Testis (tissue), 2 donors: ENCODE measurements at regions not wholly inside any gene's neighbourhood (a gene's known extent, or its start where the extent isn't known, plus 50 kb on each side); places are given as distances from the start of the nearest gene placed in this dataset.

Experiments
- DNase-seq: peaks from one replicate; pipeline ENCODE4 v3.0.0-alpha.2; 2019
- H3K27ac ChIP-seq, 2 donors: fragments of 200-600 bp; sonication (generic); one replicate each; pipeline ENCODE4 v1.5.1; 2019
- H3K27me3 ChIP-seq: fragments of 200-600 bp; sonication (generic); one replicate; pipeline ENCODE4 v1.5.1; 2019
- H3K36me3 ChIP-seq: fragments of 200-600 bp; sonication (generic); one replicate; pipeline ENCODE4 v1.5.1; 2017; ENCODE audit warnings: low read depth; ENCODE audit errors: missing control alignments
- H3K4me1 ChIP-seq: fragments of 200-600 bp; sonication (generic); one replicate; pipeline ENCODE4 v1.5.1; 2019
- H3K4me3 ChIP-seq, 2 donors: fragments of 200-600 bp; sonication (generic); one replicate each; pipeline ENCODE4 v1.5.1; 2017 to 2019
- H3K9me3 ChIP-seq: fragments of 200-600 bp; sonication (generic); one replicate; pipeline ENCODE4 v1.5.1; 2017
- POLR2A ChIP-seq: fragments of 450-650 bp; IDR thresholded peaks from one replicate; pipeline ENCODE4 v1.6.1; 2017; ENCODE audit warnings: antibody characterized with exemption, mild to moderate bottlenecking, moderate library complexity
- WGBS, 2 donors: methylation state at CpG; one replicate each; pipeline ENCODE4 v1.1.5; 2018; 5-methylcytosine and 5-hydroxymethylcytosine counted together
- intact Hi-C: fragments of 100-400 bp; cut with DNase I; formaldehyde crosslinking; loops from one replicate; pipeline ENCODE4 v1.15.1; 2023; ENCODE audit warnings: low total_unique reads
- TF ChIP-seq, protein P1 (sequence below), 3 experiments: fragments of 450-650 bp in 2 of 3; fragments of 200-600 bp in 1 of 3; sonication (generic) in 1 of 3; IDR thresholded peaks; one replicate each; pipeline ENCODE4 v1.5.1; 2016 to 2019; ENCODE audit warnings: antibody characterized with exemption in 3 of 3, mild to moderate bottlenecking in 2 of 3, moderate library complexity in 1 of 3

DNA sequence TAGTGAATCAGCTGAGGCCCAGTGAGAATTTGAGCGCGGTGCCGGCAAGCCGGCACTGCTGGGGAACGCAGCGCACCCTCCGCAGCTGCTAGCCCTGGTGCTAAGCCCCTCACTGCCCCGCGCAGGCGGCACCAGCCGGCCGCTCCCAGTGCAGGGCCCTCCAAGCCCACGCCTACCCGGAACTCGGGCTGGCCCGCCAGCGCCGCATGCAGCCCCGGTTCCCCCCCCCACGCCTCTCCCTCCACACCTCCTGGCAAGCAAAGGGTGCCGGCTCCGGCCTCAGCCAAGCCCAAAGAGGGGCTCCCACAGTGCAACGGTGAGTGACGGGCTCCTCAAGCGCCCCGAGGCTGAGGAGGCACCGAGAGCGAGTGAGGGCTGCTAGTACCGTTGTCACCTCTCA is 54.5 kb upstream of the VASH1 start:
- intact Hi-C loops, result no loop called here
- peak overlapping the region; percentile 32 to 54 for H3K4me3 ChIP-seq
- no peaks in the 10 kb centered on the region for H3K9me3 ChIP-seq
- no peaks in the 10 kb centered on the region for H3K27me3 ChIP-seq
- TF ChIP-seq, protein P1, sequence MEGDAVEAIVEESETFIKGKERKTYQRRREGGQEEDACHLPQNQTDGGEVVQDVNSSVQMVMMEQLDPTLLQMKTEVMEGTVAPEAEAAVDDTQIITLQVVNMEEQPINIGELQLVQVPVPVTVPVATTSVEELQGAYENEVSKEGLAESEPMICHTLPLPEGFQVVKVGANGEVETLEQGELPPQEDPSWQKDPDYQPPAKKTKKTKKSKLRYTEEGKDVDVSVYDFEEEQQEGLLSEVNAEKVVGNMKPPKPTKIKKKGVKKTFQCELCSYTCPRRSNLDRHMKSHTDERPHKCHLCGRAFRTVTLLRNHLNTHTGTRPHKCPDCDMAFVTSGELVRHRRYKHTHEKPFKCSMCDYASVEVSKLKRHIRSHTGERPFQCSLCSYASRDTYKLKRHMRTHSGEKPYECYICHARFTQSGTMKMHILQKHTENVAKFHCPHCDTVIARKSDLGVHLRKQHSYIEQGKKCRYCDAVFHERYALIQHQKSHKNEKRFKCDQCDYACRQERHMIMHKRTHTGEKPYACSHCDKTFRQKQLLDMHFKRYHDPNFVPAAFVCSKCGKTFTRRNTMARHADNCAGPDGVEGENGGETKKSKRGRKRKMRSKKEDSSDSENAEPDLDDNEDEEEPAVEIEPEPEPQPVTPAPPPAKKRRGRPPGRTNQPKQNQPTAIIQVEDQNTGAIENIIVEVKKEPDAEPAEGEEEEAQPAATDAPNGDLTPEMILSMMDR (IDR thresholded peaks at IDR 0.05), result no peak
- no peak for TF ChIP-seq POLR2A
- DNase-seq, result no peak
- H3K27ac ChIP-seq, result no peak overlapping the region
- no peaks in the 10 kb centered on the region for H3K36me3 ChIP-seq
- 54 to 77% methylated on average over 16 to 26 of the region's 29 CpGs for WGBS, 2 donors
- H3K4me1 ChIP-seq, result peaks cover 5% of the 10 kb centered on the region

DNA sequence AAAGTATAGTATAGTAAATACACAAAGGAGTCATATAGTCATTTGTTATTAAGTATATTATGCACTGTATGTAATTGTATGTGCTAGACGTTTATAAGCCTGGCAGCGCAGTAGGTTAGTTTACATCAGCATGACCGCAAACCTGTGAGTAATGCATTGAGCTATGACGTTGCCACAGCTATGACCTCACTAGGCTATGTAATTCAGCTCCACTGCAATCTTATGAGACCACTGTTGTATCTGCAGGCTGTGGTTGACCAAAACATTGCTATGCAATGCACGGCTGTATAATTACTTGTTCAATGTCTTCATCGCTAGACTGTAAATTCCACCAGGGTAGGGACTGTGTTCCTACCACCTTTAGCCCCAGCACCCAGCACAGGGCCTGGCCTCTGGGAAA is 53.2 kb upstream of the VASH1 start:
- intact Hi-C loops, result no loop called here
- WGBS, 2 donors, result 87% methylated on average over 6 of the region's 6 CpGs

DNA sequence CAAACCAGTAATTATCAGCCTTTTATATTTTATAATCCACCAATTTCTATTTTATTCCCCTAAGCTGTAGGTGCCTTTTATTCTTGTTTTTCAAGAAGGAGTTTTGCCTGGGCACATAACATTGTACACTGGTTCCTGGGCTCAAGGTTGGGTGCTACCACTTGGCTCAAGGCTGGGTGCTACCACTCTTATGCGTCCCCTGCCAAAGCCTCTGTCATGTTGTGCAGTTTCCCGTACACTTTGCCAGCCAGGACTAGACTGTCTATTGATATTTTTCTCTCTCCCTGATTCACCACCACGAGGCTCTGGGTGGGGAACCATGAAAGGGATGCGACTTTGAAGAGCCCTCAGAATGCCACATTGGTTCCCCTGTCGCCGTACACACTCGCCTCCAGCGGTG is 52.5 kb upstream of the VASH1 start:
- 85 to 89% methylated on average over 8 of the region's 8 CpGs for WGBS, 2 donors
- TF ChIP-seq, protein P1 (IDR thresholded peaks at IDR 0.05), result no peak
- TF ChIP-seq POLR2A, result no peak
- intact Hi-C loops, result no loop called here
- no peaks in the 10 kb centered on the region for H3K27me3 ChIP-seq
- no peaks in the 10 kb centered on the region for H3K36me3 ChIP-seq
- no peak for DNase-seq
- peaks cover 5% of the 10 kb centered on the region for H3K4me1 ChIP-seq
- H3K4me3 ChIP-seq, result no peak overlapping the region
- no peaks in the 10 kb centered on the region for H3K9me3 ChIP-seq
- no peak overlapping the region for H3K27ac ChIP-seq

More for the DNA sequence above, 53.2 kb upstream of the VASH1 start:
- no peak for DNase-seq
- H3K27me3 ChIP-seq, result no peaks in the 10 kb centered on the region
- H3K4me1 ChIP-seq, result peaks cover 5% of the 10 kb centered on the region
- H3K36me3 ChIP-seq, result no peaks in the 10 kb centered on the region
- no peaks in the 10 kb centered on the region for H3K9me3 ChIP-seq
- no peak overlapping the region for H3K27ac ChIP-seq
- TF ChIP-seq, protein P1 (IDR thresholded peaks at IDR 0.05), result no peak
- no peak for TF ChIP-seq POLR2A
- no peak overlapping the region for H3K4me3 ChIP-seq

DNA sequence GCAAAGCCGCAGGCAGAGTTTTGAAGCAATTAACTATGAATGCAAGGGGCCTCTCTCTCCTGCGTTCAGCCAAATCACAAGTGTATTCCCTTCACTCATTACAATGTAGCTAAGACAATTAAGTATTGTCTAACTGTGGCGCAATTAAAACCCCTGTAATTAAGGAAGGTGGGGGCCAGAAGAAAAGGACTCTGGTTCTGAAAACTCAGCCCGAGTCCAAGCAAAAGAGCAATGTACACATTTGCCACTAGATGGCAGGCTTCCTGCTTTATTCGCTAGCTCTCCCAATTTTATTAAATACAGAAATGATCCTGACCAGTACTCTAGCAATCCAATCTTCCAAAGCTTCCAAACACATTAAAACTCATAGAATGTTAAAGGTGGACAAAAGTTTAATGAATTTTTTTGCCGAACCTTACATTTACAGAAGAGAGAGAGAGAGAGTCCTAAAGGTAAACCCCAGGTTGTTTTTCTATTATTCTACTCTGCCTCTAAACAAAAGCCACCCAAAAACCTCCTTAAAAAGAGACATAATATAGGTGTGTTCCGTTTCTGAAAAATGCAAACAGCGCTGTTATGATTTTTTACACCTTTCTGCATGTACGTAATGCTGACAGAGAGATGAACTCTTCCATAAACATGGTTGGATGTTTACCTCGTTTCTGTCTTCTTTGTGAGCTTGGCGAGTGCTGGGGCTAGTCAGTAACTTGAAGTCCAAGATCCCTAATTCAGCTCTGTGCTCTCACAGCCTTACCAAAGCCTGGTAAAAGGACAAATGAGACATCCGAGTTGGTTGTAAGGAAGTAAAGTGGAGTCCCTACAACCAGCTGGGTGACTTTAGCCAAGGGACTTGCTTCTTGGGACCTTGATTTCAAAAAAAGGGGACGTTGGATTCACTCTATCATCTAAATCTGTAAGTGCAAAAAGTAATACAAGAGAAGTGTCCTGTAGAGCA is 50.9 kb upstream of the VASH1 start:
- Histone ChIP-seq H3K4me3 (no peak overlapping the region), H3K4me1 (peaks cover 7% of the 10 kb centered on the region), H3K27ac (no peak overlapping the region), H3K36me3 (no peaks in the 10 kb centered on the region), H3K9me3 (no peaks in the 10 kb centered on the region), H3K27me3 (no peaks in the 10 kb centered on the region)
- WGBS, 2 donors, result 31 to 37% methylated on average over 13 of the region's 13 CpGs
- DNase-seq, result peak; percentile 54
- intact Hi-C loops, result loop anchor here (5.0 kb wide), 1 partner anchor 72 kb away; no protein-coding TSS in a partner anchor
- TF ChIP-seq POLR2A, result no peak
- TF ChIP-seq, protein P1 (IDR thresholded peaks at IDR 0.05), result peak; percentile 74 to 90 (median 86)
